Neural cell (in vitro differentiated cells): ENCODE measurements at regions not wholly inside any gene's neighbourhood (a gene's known extent, or its start where the extent isn't known, plus 50 kb on each side); places are given as distances from the start of the nearest gene placed in this dataset.

ENCODE experiments used
- CTCF ChIP-seq: fragments of 450-650 bp; IDR thresholded peaks from 2 replicates; pipeline ENCODE4 v1.5.1; 2014; ENCODE audit warnings: antibody characterized with exemption, mild to moderate bottlenecking, moderate library complexity; ENCODE audit not compliant: poor library complexity, severe bottlenecking
- EZH2 ChIP-seq: fragments of 200-600, 300-800 bp; shearing (Covaris generic), sonication (generic); IDR thresholded peaks from 2 replicates; pipeline ENCODE4 v1.6.1; 2014; ENCODE audit warnings: antibody characterized with exemption, low read length, borderline replicate concordance, mild to moderate bottlenecking; ENCODE audit not compliant: insufficient read depth, poor library complexity, severe bottlenecking
- MXI1 ChIP-seq: fragments of 450-650 bp; conservative IDR thresholded peaks from 2 replicates; pipeline ENCODE4 v1.6.1; 2014; ENCODE audit warnings: antibody characterized with exemption, mild to moderate bottlenecking; ENCODE audit not compliant: poor library complexity, severe bottlenecking
- POLR2AphosphoS5 ChIP-seq: IDR thresholded peaks from 2 replicates; pipeline ENCODE4 v1.6.1; 2012
- RAD21 ChIP-seq: fragments of 450-650 bp; conservative IDR thresholded peaks from 2 replicates; pipeline ENCODE4 v1.6.1; 2014; ENCODE audit warnings: antibody characterized with exemption, mild to moderate bottlenecking, moderate library complexity
- REST ChIP-seq: IDR thresholded peaks from 2 replicates; pipeline ENCODE4 v1.6.1; 2012; ENCODE audit warnings: borderline replicate concordance
- SMC3 ChIP-seq: fragments of 450-650 bp; conservative IDR thresholded peaks from 2 replicates; pipeline ENCODE4 v1.6.1; 2014; ENCODE audit warnings: antibody characterized with exemption, mild to moderate bottlenecking, moderate library complexity; ENCODE audit not compliant: poor library complexity
- TAF1 ChIP-seq: IDR thresholded peaks from 2 replicates; pipeline ENCODE4 v1.6.1; 2012; ENCODE audit warnings: low read depth

GRCh38 chr10:57979491-57979890 lies 288.2 kb downstream of the IPMK start:
- TF ChIP-seq MXI1, result no peak
- no peak for TF ChIP-seq CTCF
- TF ChIP-seq POLR2AphosphoS5, result no peak
- no peak for TF ChIP-seq REST
- no peak for TF ChIP-seq RAD21
- TF ChIP-seq EZH2, result no peak
- TF ChIP-seq TAF1, result no peak
- TF ChIP-seq SMC3, result no peak
